Suppressor macrophage treated with lipopolysaccharide for 4 hours (primary cell): ENCODE measurements at regions not wholly inside any gene's neighbourhood (a gene's known extent, or its start where the extent isn't known, plus 50 kb on each side); places are given as distances from the start of the nearest gene placed in this dataset.

ENCODE experiments used
- DNase-seq: peaks from one replicate; pipeline ENCODE4 v3.0.0-alpha.2; 2020

DNA sequence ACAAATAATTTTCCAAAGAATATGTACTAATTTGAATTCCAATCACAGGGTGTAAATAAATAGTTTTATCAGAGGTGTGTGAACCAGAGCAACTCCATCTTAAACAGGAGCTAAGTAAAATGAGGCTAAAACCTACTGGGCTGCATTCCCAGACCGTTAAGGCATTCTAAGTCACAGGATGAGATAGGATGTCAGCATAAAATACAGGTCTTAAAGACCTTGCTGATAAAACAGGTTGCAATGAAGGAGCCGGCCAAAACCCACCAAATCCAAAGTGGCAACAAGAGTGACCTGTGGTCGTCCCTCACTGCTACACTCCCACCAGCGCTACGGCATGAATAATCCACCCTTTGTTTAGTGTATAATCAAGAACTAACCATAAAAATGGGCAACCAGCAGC is 291.7 kb upstream of the SEMA3D start:
- no peak for DNase-seq

GRCh38 chr7:85475476-85475875 is 288.6 kb upstream of the SEMA3D start:
- no peak for DNase-seq

DNA sequence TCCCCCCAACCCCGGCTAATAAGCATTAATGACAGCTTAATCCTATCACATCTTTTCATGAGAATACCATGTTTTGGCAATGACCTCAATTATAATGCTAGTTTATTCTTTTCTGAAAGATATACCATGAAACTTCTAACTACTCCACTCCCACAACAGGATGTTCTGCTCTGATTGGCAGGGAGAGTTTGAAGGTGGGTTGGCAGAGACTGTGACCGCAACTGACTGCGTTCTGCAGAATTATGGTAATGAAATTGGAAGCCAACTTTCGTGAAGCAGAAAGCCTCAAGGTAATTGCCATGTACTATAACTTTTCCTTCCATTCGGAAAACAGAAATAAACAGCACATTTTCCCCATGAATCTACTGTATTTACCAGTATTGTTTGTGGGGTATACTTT is 288.2 kb upstream of the SEMA3D start:
- DNase-seq, result no peak

DNA sequence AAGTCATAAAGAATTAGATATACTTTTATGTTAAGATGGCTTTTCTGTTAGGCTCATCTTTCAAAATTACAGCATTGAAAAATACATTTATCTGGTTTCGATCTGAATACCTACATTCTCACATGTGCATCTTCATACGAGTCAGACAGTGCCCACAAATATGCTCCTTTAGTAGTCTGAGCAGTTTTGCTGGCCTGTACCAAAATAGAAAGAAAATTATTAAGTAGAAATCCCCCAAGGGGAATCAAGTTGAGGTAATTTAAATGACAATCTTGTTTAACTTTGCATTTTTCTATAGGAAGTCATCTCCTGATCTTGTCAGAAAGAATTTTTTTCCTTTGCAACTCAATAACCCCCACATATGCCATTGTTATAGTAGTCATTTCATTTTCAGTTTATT is 287.4 kb upstream of the SEMA3D start:
- no peak for DNase-seq

- DNase-seq, result peak; percentile 82
Measured at GRCh38 chr7:85471740-85472139, 284.9 kb upstream of the SEMA3D start.

- DNase-seq, result peak; percentile 26
Measured at GRCh38 chr7:85471307-85471706, 284.5 kb upstream of the SEMA3D start.

DNA sequence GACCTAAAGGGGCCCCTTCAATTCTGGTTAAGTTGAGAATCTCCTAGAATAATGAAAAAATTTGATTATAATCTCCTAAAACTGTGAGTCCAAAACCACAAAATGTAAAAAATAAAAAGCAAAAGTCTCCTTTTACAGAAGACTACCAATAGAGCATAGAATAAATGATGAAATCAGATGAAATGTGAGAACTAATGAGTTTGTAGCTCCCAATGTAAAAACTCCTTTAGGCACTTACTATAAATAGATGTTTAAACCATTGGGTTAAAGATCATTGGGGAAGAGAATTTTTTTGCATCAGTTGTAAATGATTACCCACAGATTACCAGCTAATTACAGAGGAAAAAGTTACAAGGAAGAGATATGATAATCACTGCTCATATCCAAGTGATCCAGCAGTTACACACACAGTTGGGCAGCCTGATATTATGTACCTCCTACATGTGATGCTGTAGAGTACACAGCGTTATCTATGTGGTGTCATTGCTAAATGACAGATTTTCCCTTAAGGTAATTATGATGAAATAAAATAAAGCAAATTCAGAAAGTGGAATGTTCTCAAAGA is 282.7 kb upstream of the SEMA3D start:
- DNase-seq, result no peak

- no peak for DNase-seq
Measured at GRCh38 chr7:85464042-85464651, 277.3 kb upstream of the SEMA3D start.

GRCh38 chr7:85462671-85463070 is 275.8 kb upstream of the SEMA3D start:
- DNase-seq, result no peak

DNA sequence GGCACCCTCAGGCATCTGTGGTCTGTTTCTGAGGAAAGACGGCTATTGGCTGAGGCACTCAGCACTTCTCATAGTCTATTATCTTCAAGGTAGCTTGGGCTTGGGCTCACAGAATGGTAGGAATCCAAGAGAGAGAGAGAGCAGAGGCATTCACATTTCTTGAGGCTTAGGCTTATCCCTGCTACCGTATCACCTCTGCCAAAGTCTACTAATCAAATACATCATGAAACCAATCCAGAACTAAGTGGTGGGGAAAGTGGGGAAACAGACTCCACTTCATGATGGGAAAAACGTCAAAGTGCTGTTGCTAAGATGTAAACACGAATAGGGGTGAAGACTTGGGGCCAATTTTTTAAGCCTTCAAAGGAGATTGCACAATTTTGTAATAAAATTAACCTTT is 271.1 kb upstream of the SEMA3D start:
- DNase-seq, result no peak

DNA sequence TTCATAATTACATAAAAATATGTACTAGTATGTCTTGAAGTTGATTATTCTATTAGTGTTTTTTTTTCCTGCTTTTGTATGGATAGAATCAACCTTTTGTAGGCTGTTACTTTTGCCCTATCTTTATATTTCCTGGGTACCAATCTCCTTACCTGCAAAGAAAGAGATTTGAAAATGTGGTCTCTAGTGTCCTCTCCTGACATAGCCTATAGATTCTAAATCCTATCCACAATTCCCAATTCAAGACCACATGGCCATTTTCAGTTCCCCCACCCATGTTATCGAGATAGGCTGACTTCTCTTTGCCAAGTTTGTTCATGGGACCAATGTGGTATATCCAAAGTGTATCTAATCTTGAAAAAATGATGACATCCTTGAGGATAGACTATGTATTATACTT is 269.4 kb upstream of the SEMA3D start:
- no peak for DNase-seq

- no peak for DNase-seq
Measured at GRCh38 chr7:85454904-85455303, 268.0 kb upstream of the SEMA3D start.

DNA sequence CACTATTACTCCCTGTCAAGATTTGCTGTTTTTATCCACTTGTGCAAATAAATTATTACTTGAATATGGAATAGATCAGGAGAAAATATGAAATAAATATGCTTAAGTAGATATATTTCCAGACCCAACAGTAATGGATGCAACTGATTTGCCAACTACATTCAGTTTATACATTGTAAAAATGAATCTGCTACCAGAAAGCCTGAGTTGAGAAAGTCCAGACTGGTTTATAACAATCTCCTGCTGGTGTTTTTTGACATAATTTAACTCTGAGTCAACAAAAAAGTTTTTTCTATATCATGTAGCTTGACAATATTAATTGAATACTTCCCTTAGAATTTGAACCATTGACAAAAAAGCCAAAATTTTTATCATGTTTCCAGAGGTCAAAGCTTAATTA is 265.8 kb upstream of the SEMA3D start:
- no peak for DNase-seq

DNA sequence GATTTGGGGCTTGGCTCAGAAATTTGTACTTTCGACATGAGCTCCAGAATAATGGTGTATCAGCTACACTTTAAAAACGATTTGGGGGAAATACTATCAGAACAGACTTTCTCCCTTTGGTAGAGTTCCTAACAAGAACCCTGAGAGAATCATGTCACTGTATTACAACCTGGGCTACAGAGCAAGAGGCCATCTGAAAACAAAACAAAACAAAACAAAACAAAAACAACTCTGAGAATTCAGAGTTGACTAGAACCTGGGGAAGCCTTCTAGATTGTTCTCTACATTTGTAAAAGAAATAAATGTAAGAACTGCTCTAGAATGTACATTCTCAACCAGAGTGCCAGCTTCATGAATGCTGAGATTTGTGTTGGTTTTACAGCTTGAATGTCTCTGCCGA is 262.6 kb upstream of the SEMA3D start:
- DNase-seq, result no peak

DNA sequence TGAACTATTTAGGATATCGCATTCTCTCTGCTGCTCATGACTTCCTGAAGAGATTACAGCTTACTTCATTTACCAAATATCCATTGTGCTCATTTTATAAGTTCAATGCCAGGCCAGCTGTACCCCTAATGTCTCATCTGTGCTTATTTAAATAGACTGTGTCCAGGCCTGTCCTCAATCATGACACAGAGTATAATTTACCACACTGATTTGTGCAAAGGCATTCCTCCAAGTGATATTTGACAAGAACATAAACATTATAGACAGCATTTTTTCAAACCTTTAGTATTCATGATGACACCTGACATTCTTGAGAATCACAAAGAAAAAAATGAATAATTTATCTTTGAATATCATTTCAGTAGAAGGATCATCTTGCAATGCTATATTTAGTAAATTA is 260.1 kb upstream of the SEMA3D start:
- no peak for DNase-seq

- DNase-seq, result no peak
Measured at GRCh38 chr7:85426487-85426960, 239.7 kb upstream of the SEMA3D start.

DNA sequence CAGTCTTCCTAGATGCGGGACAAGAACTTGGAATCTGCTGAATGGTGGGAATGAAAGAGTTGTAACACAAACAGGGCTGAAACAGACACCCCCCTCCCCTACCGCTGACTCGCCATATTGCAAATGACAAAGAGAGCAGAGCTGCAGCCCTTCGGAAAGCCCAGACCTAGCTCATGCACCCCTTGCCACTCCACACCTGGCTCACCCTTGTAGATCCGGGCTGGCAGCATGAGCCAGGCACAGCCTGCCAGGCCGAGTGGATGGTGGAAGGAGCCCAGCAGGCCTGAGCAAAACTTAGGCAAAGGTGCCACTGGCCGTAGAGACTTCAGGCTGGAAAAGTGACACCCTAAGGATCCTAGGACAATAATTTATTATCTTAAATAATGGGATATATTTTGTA is 237.4 kb upstream of the SEMA3D start:
- DNase-seq, result no peak

GRCh38 chr7:85423209-85423895 is 236.5 kb upstream of the SEMA3D start:
- no peak for DNase-seq

- no peak for DNase-seq
Measured at GRCh38 chr7:85415743-85416142, 228.9 kb upstream of the SEMA3D start.

DNA sequence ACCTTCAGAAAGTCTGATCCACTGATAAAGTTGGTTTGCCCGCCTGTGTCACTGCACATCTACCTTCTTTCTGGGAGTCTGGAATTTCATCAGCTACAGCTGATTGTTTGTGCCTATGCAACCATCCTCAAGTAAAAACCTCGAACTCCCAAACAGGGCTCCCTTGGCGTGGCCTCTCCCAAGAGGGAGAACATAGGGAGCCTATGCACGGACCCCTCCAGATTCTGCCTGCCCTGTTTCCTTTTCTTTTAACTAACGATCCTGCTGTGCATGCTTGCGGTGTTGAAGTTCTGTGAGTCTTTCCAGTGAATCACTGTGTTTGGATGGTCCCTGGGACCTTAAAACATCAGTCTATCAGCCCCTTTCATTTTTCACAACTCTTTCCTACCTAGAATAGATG is 226.9 kb upstream of the SEMA3D start:
- no peak for DNase-seq

DNA sequence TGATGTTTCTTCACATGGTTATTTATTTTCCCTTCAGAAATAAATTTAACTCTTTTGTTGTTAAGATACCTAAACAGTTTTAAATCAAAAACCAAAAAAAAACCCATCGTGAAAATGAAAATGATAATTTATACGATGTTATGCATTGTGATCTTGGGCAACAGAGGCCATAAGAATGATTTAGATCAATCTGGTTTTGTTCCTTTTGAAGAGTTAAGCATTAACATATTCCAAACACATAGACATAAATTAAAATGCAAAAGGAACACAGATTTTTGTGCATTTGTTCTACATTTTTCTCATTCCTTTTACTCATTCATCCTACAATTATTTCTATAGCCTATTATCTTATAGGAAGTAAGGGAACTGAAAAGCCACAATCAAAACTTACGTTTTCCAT is 226.1 kb upstream of the SEMA3D start:
- DNase-seq, result no peak

- no peak for DNase-seq
Measured at GRCh38 chr7:85407391-85407790, 220.5 kb upstream of the SEMA3D start.

DNA sequence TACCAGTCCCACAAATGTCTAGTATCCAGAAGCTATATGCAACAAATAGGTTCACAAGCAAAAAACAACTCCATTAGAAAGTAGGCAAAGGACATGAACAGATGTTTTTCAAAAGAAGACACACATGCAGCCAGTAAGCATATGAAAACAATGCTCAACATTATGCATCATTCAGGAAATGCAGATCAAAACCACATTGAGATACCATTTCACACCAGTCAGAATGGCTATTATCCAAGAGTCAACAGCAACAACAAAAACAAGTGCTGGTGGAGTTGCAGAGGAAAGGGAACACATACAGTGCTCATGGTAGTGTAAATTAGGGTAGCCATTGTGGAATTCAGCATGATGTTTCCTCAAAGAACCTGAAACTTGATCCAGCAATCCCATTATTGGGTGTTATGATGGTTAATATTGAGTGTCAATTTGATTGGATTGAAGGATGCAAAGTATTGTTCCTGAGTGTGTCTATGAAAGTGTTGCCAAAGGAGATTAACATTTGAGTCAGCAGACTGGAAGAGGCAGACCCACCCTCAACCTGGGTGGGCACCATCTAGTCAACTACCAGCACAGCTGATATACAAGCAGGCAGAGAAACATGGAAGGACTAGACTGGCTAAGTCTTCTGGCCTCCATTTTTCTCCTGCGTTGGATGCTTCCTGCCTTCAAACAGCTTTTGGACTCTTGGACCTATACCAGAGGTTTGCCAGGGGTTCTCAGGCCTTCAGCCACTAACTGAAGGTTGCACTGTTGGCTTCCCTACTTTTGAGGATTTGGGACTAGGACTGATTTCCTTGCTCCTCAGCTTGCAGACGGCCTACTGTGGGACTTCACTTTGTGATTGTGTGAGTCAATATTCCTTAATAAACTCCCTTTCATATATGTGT is 218.4 kb upstream of the SEMA3D start:
- no peak for DNase-seq

- DNase-seq, result no peak
Measured at GRCh38 chr7:85396676-85397075, 209.8 kb upstream of the SEMA3D start.
